ENCODE measurements at regions not wholly inside any gene's neighbourhood (a gene's known extent, or its start where the extent isn't known, plus 50 kb on each side); places are given as distances from the start of the nearest gene placed in this dataset.
"Not testable (repeated sequence)": the region's sequence is repeated elsewhere in the genome, so short reads cannot be mapped to it uniquely, and the experiment has no call there.

GRCh38 chr11:39745401-39745800 is 1714.1 kb downstream of the LRRC4C start:
- no peaks in the 10 kb centered on the region for H3K27me3 ChIP-seq (ENCODE audit: insufficient read depth, low read length)
- WGBS: 94% methylated on average over 6 of the region's 6 CpGs
- no peak overlapping the region for H3K9ac ChIP-seq (ENCODE audit: low read depth, low read length)
- H3K4me1 ChIP-seq (ENCODE audit: insufficient read depth, low read length): no peaks in the 10 kb centered on the region
- H3K9me3 ChIP-seq (ENCODE audit: insufficient read depth, low read depth, low read length): 0 out of 2 replicates have a peak, but pooled peaks cover 4% of the 10 kb centered on the region
- no peaks in the 10 kb centered on the region for H3K36me3 ChIP-seq (ENCODE audit: insufficient read depth, low read length)
- H3K27ac ChIP-seq (ENCODE audit: low read depth, low read length): no peak overlapping the region
- H3K4me3 ChIP-seq (ENCODE audit: low read length): no peak overlapping the region

- Histone ChIP-seq H3K9ac (ENCODE audit: low read depth, low read length) (no peak overlapping the region), H3K27me3 (ENCODE audit: insufficient read depth, low read length) (no peaks in the 10 kb centered on the region), H3K4me1 (ENCODE audit: insufficient read depth, low read length) (no peaks in the 10 kb centered on the region), H3K36me3 (ENCODE audit: insufficient read depth, low read length) (no peaks in the 10 kb centered on the region), H3K4me3 (ENCODE audit: low read length) (no peak overlapping the region), H3K27ac (ENCODE audit: low read depth, low read length) (no peak overlapping the region), H3K9me3 (ENCODE audit: insufficient read depth, low read depth, low read length) (0 out of 2 replicates have a peak, but pooled peaks cover 4% of the 10 kb centered on the region)
- 97% methylated on average over 2 of the region's 2 CpGs for WGBS
These were observed 1718.4 kb downstream of the LRRC4C start for GRCh38 chr11:39741066-39741465.

DNA sequence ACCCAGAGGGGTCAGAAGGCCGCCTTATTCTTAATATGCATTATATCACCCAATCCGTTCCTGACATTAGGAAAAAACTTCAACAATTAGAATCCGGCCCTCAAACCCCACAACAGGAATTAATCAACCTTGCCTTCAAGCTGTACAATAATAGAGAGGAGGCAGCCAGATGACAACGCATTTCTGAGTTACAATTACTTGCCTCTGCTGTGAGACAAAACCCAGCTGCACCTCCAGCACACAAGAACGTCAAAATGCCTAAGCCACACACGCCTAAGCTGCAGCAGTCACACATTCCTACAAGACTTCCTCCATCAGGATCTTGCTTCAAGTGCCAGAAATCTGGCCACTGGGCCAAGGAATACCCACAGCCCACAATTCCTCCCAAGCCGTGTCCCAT is 1723.1 kb downstream of the LRRC4C start:
- H3K27me3 ChIP-seq (ENCODE audit: insufficient read depth, low read length); H3K4me3 ChIP-seq (ENCODE audit: low read length); H3K36me3 ChIP-seq (ENCODE audit: insufficient read depth, low read length); H3K9ac ChIP-seq (ENCODE audit: low read depth, low read length); H3K9me3 ChIP-seq (ENCODE audit: insufficient read depth, low read depth, low read length); H3K4me1 ChIP-seq (ENCODE audit: insufficient read depth, low read length); H3K27ac ChIP-seq (ENCODE audit: low read depth, low read length): not testable (repeated sequence)
- WGBS: 96% methylated on average over 7 of the region's 7 CpGs

GRCh38 chr11:39732001-39732400 is 1727.5 kb downstream of the LRRC4C start:
- no peak overlapping the region for H3K27ac ChIP-seq (ENCODE audit: low read depth, low read length)

DNA sequence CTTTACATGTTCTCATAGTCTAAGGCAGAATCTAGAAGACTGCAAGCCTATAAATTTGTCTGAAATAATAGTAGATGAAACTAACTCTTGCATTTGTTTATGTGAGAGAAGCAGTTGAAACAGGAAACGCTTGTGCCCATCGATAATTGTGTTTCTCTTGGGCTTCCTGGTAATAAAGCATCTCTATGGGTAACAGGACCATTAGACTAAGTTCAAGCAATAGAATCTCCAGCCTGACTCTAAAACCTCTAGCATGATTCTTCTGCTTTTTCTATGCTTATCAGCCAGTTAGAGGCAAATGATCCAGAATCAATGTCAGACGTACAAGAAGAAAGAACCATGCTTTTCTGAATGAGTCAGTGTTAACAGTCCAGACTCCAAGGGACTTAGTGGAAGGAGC is 1734.4 kb downstream of the LRRC4C start:
- WGBS: 97% methylated on average over 3 of the region's 3 CpGs
- H3K27ac ChIP-seq (ENCODE audit: low read depth, low read length): no peak overlapping the region
- H3K9ac ChIP-seq (ENCODE audit: low read depth, low read length): no peak overlapping the region
- 0 out of 2 replicates have a peak, but pooled peaks cover 5% of the 10 kb centered on the region for H3K4me1 ChIP-seq (ENCODE audit: insufficient read depth, low read length)
- no peak overlapping the region for H3K4me3 ChIP-seq (ENCODE audit: low read length)
- no peaks in the 10 kb centered on the region for H3K27me3 ChIP-seq (ENCODE audit: insufficient read depth, low read length)
- no peaks in the 10 kb centered on the region for H3K36me3 ChIP-seq (ENCODE audit: insufficient read depth, low read length)
- H3K9me3 ChIP-seq (ENCODE audit: insufficient read depth, low read depth, low read length): no peaks in the 10 kb centered on the region

More at GRCh38 chr11:39732001-39732400, 1727.5 kb downstream of the LRRC4C start:
- no peak overlapping the region for H3K9ac ChIP-seq (ENCODE audit: low read depth, low read length)
- no peaks in the 10 kb centered on the region for H3K36me3 ChIP-seq (ENCODE audit: insufficient read depth, low read length)
- H3K27me3 ChIP-seq (ENCODE audit: insufficient read depth, low read length): no peaks in the 10 kb centered on the region
- no peak overlapping the region for H3K4me3 ChIP-seq (ENCODE audit: low read length)
- H3K4me1 ChIP-seq (ENCODE audit: insufficient read depth, low read length): peaks cover 5% of the 10 kb centered on the region; the same call in 1 of the 2 replicates
- no peaks in the 10 kb centered on the region for H3K9me3 ChIP-seq (ENCODE audit: insufficient read depth, low read depth, low read length)

DNA sequence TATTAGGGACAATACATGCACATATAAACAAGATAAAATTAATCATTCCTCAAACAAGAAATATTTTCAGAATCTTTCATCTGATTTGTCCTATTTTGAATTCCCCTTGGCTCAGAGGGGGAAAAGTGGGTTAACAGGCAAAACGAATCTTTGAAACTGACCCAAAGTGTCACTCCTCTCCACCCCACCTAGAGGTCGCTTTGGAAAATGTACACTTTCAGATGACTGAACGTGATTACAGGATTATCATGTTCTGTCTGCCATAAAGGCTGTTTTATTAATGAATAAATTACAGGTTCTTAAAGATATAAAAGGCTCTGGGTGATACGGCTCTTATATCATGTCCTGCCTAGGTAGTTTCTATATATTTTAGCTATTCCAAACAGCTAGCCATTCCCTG is 1735.0 kb downstream of the LRRC4C start:
- 76% methylated on average over 4 of the region's 4 CpGs for WGBS
- H3K27ac ChIP-seq (ENCODE audit: low read depth, low read length): no peak overlapping the region
- no peak overlapping the region for H3K9ac ChIP-seq (ENCODE audit: low read depth, low read length)
- H3K9me3 ChIP-seq (ENCODE audit: insufficient read depth, low read depth, low read length): no peaks in the 10 kb centered on the region
- H3K4me3 ChIP-seq (ENCODE audit: low read length): no peak overlapping the region
- H3K36me3 ChIP-seq (ENCODE audit: insufficient read depth, low read length): no peaks in the 10 kb centered on the region
- no peaks in the 10 kb centered on the region for H3K27me3 ChIP-seq (ENCODE audit: insufficient read depth, low read length)
- H3K4me1 ChIP-seq (ENCODE audit: insufficient read depth, low read length): 0 out of 2 replicates have a peak, but pooled peaks cover 5% of the 10 kb centered on the region

DNA sequence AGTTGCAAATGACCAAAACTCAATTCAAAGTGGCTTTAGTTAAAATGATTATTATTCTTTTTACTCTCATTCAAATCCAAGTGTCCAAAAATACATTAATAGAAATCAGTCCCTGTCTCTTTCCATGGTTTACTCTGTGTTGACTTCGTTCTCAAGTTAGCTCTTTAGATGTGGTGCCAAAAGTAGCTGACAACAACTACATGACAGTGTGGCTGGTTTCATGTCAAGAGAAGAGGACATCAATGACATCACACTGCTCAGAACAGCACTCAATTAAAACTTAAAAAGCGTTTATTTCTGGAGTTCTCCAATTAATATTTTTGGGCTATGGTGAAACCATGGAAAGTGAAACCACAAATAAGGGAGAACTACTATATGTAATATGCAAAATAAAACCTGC is 1746.9 kb downstream of the LRRC4C start:
- Histone ChIP-seq H3K9ac (ENCODE audit: low read depth, low read length) (no peak overlapping the region), H3K4me1 (ENCODE audit: insufficient read depth, low read length) (0 out of 2 replicates have a peak, but pooled peaks cover 2% of the 10 kb centered on the region), H3K36me3 (ENCODE audit: insufficient read depth, low read length) (no peaks in the 10 kb centered on the region), H3K27me3 (ENCODE audit: insufficient read depth, low read length) (no peaks in the 10 kb centered on the region), H3K4me3 (ENCODE audit: low read length) (no peak overlapping the region), H3K9me3 (ENCODE audit: insufficient read depth, low read depth, low read length) (no peaks in the 10 kb centered on the region), H3K27ac (ENCODE audit: low read depth, low read length) (no peak overlapping the region)
- 96% methylated on average over 2 of the region's 2 CpGs for WGBS

- 85% methylated on average over 1 of the region's 1 CpG for WGBS
- Histone ChIP-seq H3K4me1 (ENCODE audit: insufficient read depth, low read length) (no peaks in the 10 kb centered on the region), H3K27me3 (ENCODE audit: insufficient read depth, low read length) (no peaks in the 10 kb centered on the region), H3K36me3 (ENCODE audit: insufficient read depth, low read length) (no peaks in the 10 kb centered on the region), H3K9ac (ENCODE audit: low read depth, low read length) (no peak overlapping the region), H3K27ac (ENCODE audit: low read depth, low read length) (no peak overlapping the region), H3K9me3 (ENCODE audit: insufficient read depth, low read depth, low read length) (no peaks in the 10 kb centered on the region), H3K4me3 (ENCODE audit: low read length) (no peak overlapping the region)
These were observed 1768.6 kb downstream of the LRRC4C start for GRCh38 chr11:39690856-39691255.

DNA sequence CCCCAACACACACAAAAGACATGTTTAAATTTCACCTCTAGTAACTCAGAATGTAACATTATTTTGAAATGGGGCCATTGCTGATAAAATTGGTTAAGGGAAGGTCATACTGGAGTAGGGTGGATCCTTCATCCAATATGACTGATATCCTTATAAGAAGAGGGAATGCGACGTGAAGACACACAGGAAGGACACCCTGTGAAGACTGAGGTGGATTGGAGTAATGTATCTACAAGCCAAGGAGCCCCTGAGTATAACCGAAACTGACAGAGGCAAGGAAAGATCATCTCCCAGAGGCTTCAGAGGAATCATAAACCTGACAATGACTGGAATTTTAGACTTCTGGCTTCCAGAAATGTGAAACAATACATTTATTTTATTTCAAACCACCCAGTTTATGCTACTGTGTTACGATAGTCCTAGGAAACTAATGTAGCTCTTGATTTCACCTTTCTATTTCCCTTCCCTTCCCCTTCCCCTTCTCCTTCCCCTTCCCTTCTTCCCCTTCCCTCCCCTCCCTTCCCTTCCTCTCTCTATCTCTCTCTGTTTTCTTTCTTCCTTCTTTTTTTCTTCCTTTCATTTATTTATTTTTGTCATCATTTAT is 1775.4 kb downstream of the LRRC4C start:
- Histone ChIP-seq H3K9ac (ENCODE audit: low read depth, low read length) (no peak overlapping the region), H3K27ac (ENCODE audit: low read depth, low read length) (no peak overlapping the region), H3K27me3 (ENCODE audit: insufficient read depth, low read length) (no peaks in the 10 kb centered on the region), H3K9me3 (ENCODE audit: insufficient read depth, low read depth, low read length) (peaks cover 17% of the 10 kb centered on the region), H3K36me3 (ENCODE audit: insufficient read depth, low read length) (no peaks in the 10 kb centered on the region), H3K4me3 (ENCODE audit: low read length) (no peak overlapping the region), H3K4me1 (ENCODE audit: insufficient read depth, low read length) (peaks cover 3% of the 10 kb centered on the region)
- 92% methylated on average over 4 of the region's 4 CpGs for WGBS

GRCh38 chr11:39683288-39683950 is 1776.0 kb downstream of the LRRC4C start:
- no peaks in the 10 kb centered on the region for H3K36me3 ChIP-seq (ENCODE audit: insufficient read depth, low read length)
- H3K9ac ChIP-seq (ENCODE audit: low read depth, low read length): no peak overlapping the region
- H3K27ac ChIP-seq (ENCODE audit: low read depth, low read length): no peak overlapping the region
- peaks cover 17% of the 10 kb centered on the region for H3K9me3 ChIP-seq (ENCODE audit: insufficient read depth, low read depth, low read length)
- no peaks in the 10 kb centered on the region for H3K27me3 ChIP-seq (ENCODE audit: insufficient read depth, low read length)
- no peak overlapping the region for H3K4me3 ChIP-seq (ENCODE audit: low read length)
- WGBS: no CpG with 5 or more reads among the region's 1 CpG
- peaks cover 3% of the 10 kb centered on the region for H3K4me1 ChIP-seq (ENCODE audit: insufficient read depth, low read length)

DNA sequence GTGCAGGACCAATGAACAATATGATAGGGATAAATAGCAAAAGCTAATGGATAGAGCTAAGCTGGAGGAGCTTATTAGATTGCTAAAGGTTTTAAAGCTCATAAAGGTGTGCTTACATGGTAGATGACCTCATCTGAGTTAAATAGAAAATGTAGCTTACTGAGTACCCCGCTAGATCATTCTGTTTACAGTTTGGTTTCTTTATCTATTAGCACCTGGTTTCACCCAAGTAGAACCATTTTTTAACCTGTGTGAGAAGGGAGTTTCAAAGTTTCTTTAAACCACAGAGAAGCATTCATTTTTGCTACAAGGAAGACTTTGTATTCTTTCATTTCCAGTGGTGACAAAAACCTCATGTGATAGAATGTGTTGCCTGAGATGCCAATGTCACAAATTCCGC is 1778.0 kb downstream of the LRRC4C start:
- WGBS: 91% methylated on average over 1 of the region's 2 CpGs
- Histone ChIP-seq H3K27me3 (ENCODE audit: insufficient read depth, low read length) (no peaks in the 10 kb centered on the region), H3K9ac (ENCODE audit: low read depth, low read length) (no peak overlapping the region), H3K27ac (ENCODE audit: low read depth, low read length) (no peak overlapping the region), H3K4me1 (ENCODE audit: insufficient read depth, low read length) (peaks cover 3% of the 10 kb centered on the region), H3K9me3 (ENCODE audit: insufficient read depth, low read depth, low read length) (peaks cover 17% of the 10 kb centered on the region), H3K36me3 (ENCODE audit: insufficient read depth, low read length) (no peaks in the 10 kb centered on the region), H3K4me3 (ENCODE audit: low read length) (no peak overlapping the region)

All from HUES64 (cell line).